ENCODE measurements at regions not wholly inside any gene's neighbourhood (a gene's known extent, or its start where the extent isn't known, plus 50 kb on each side); places are given as distances from the start of the nearest gene placed in this dataset.

DNA sequence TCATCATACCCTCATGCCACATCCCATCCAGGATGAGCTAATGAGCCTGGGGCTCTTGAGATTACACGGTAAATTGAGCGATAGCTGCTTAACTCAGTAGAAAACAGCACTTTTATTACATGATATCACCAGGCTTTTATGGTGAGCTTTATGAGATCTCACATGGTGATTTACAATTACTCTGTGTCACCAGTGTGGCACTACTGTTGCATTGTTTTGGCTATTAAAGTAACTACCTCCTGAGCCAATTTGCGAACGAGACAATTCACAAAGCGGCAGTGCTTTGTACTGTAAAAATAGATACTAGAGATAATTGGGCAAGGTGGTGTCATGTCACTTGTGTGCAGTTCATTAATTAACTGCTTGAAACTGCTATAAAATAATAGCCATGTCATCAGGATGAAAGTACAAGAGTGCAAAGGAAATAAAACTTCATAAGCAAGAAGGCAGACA is 767.7 kb upstream of the ADGRL2 start:
- DNase-seq = no peak

GRCh38 chr1:81032374-81032773 is 768.4 kb upstream of the ADGRL2 start:
- DNase-seq = no peak

- no peak for DNase-seq
Measured at GRCh38 chr1:81030441-81030840, 770.3 kb upstream of the ADGRL2 start.

DNA sequence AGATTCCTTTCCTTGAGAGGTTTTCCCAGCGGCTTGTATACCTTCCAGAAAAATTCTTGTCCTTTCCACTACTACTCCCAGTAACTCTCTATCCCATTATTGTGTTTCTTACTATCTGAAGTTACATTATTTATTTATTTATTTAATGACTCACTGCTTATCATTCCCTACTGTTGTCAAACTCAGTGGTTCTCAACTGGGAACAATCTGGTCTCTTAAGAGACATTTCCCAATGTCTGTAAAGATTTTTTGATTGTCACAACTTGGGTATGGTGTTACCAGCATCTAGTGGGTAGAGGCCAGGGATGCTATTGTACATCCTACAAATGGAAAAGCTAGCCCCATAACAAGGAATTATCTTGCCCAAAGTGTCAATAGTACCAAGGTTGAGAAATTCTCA is 771.5 kb upstream of the ADGRL2 start:
- no peak for DNase-seq

- no peak for DNase-seq
Measured at GRCh38 chr1:81023187-81023724, 777.5 kb upstream of the ADGRL2 start.

GRCh38 chr1:81021134-81021533 is 779.6 kb upstream of the ADGRL2 start:
- no peak for DNase-seq

GRCh38 chr1:81020506-81020905 is 780.2 kb upstream of the ADGRL2 start:
- DNase-seq = no peak

- no peak for DNase-seq
Measured at GRCh38 chr1:81010126-81010525, 790.6 kb upstream of the ADGRL2 start.

DNA sequence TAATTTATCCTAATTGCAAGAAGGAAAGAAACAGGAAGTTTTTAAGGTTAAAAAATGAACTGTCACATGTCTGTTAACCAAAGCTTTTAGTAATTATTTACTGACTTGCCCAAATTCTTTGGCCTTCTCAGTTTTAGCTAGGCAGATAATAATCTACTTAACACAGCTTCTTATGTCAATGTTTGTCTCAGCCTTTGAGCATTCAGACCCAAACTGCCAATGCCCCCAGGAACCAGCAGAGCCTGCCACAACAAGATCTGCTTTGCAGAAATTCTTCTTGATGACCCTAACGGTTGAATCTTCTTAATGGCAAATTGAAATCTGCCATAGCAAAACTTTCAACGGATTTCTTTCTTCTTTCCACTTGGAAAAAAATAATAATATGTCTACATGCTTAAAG is 792.4 kb upstream of the ADGRL2 start:
- no peak for DNase-seq

DNA sequence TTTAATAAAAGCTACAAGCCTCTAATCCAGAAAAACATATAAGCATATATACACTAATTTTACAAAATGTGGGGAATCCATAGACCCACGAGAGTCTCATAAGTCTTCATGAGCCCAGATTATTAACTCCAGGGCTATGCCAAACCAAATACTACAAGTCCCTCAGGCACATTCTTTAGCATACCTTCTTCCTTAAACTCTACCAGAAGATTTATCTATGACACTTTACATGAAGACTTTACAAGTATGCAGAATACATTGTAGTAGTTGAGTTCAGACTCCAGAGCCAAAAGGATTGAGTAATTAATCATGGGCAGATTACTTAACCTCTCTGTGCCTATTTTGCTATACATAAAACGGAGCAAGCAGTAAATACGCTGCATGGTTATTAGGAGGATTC is 793.7 kb upstream of the ADGRL2 start:
- no peak for DNase-seq

GRCh38 chr1:81006502-81006901 is 794.2 kb upstream of the ADGRL2 start:
- no peak for DNase-seq

GRCh38 chr1:81004011-81004410 is 796.7 kb upstream of the ADGRL2 start:
- no peak for DNase-seq

DNA sequence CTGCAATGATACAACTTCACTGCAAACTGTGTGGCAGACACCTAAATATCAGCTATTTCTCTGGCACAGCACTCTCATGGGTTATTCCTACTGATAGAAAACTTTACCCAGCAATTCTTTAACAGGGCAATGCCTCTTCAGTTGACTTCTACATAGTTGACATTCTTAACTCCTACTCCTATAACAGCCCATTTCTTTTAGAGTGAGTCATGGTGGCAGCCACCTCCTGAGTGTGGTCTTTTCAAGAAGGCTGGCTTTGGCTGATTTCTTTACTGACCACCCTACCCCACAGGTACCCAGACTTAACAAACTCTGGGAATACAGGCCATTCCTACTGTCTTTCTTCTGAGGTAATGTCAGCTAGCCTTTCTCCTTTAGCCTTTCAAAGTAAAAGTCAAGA is 805.8 kb upstream of the ADGRL2 start:
- DNase-seq = no peak

- DNase-seq = no peak
Measured at GRCh38 chr1:80994038-80994437, 806.7 kb upstream of the ADGRL2 start.

DNA sequence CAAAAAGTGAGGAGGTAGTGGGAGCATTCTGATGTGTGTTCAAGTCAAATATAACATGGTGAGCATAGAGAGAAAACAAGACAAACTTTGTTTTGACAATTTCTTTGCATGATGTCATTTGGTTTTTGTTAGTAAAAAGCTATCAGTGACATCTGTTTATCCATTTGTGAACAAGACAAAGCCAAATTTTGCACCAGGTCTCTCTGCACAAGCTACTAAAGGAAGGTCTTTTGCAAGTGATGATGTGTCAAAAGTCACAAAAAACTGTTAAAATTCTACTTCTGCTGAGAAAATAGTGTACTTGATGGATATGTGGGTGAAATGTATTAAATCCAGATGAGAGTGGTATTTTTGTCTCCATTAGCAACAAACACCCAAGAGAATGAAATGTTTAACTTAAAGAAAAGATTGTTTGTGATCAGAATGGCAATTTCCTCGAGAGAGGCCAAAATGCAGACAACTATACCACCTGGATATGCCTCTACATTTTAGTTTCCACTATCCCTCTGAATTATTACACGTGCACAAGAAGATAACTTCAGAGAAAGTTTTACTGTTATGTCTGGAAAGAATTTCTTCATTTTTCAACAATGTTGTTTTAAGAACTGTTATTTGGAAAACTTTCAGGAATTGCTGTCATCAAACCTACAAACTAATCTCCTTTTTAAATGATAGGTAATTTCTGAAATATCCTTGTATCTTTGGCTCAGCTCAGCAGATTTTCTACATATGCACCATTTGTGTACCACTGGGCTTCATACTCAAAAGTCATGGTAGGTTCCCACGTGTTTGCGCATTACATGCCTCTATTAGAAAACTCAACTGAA is 807.4 kb upstream of the ADGRL2 start:
- DNase-seq = no peak

DNA sequence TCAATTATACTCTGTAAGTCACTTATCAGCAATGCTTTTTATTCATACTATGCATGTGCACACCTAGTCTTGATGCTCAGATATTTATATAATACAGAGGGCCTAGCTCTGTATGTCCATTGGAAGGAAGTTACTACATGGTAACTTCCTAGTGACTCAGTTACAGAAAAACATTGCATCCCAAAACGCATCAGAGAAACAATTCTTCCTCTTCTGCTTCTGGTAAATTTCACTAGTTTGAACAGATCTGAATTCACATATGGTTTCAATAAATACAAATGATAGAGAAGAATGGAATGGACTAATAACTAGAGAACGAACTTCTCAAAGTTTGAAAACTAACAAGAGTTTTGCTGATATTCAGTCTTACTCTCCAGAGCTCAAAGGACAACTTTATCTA is 811.3 kb upstream of the ADGRL2 start:
- no peak for DNase-seq

GRCh38 chr1:80988926-80989325 is 811.8 kb upstream of the ADGRL2 start:
- no peak for DNase-seq

DNA sequence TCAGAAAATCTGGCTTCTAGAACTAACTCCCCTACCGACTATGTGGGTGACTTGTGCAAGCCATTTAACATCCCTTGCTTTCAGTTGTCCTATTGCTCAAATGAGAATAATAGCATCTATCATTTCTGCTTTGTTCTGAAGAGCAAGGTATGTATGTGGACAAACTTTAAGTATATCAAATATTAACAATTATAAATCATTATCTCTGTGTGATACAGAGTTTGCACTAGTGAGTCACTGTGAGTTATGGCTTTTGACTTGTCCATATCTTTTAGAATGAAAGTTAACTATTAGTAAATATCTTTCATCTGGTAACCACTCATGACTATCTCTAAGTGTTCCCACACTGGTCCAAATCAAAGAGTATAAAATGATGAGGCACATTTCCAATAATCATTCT is 812.9 kb upstream of the ADGRL2 start:
- no peak for DNase-seq

DNA sequence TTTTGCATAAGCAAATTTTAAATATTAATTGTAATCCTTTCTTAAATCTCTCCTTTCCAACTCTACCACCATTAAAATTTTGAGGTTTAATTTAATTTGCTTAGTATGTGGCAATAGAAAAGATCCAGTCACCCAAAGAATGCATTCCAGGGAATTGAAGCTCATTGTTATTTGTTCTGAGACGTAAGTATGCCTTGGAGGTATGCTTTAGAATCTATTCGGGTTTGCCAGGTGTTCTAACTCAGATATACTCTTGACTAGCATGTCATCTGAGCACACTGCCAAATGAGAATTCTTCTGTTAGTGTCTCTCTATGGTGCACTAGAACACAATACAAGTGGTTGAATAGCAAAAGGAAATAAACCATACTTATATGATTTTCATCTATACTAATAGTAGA is 813.6 kb upstream of the ADGRL2 start:
- no peak for DNase-seq

- DNase-seq = no peak
Measured at GRCh38 chr1:80982831-80983230, 817.9 kb upstream of the ADGRL2 start.

- no peak for DNase-seq
Measured at GRCh38 chr1:80973101-80973500, 827.6 kb upstream of the ADGRL2 start.

- no peak for DNase-seq
Measured at GRCh38 chr1:80966266-80966665, 834.5 kb upstream of the ADGRL2 start.

DNA sequence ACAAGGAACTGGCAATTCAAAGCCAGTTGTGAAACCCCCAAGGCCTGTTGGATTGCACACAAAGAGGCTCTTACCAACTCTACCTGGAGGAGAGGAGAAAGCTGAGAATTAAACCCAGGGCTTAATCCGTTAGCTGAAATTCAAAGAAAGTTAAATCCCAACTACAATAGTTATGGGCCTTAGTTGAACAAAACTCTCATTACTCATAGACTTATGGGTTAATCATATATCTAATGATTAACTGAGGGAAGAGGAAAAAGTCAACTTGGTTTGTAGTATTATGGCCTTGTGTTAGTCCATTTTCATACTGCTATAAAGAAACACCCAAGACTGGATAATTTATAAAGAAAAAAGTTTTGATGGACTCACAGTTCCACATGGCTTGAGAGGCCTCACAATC is 838.2 kb upstream of the ADGRL2 start:
- no peak for DNase-seq

- no peak for DNase-seq
Measured at GRCh38 chr1:80961464-80962190, 839.1 kb upstream of the ADGRL2 start.
